Stimulated activated CD8-positive, alpha-beta memory T cell treated with anti-CD3 and anti-CD28 coated beads, Interleukin-7, amount 100 ng/mL, for 1 hour (primary cell): ENCODE measurements at regions not wholly inside any gene's neighbourhood (a gene's known extent, or its start where the extent isn't known, plus 50 kb on each side); places are given as distances from the start of the nearest gene placed in this dataset.

ENCODE experiments used
- DNase-seq, 2 donors: peaks; one replicate each; pipeline ENCODE4 v3.0.0-alpha.2; 2020; ENCODE audit warnings: low read depth in 2 of 2

- no peak for DNase-seq
Observed at GRCh38 chr21:40901691-40902090, 54.7 kb upstream of the DSCAM start.

DNA sequence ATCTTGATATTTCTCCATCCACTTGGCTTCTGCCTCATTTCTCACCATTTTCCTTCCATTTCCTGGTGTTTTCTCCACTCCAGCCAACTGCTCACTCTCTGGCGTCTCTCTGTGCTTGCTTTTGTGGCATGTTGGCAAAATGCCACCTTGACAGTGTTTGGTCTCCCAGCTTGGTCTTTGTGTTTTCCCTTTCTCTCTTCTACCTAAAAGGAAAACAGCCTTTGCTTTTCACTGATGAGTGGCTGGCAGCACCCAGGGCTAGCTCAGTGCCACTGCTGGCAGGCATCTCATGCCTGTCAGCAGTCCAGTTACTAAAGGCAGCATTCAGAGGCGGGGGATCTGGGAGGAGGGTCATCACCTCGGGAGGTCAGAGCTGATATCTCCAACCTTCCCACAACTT is 55.3 kb upstream of the DSCAM start:
- no peak for DNase-seq

DNA sequence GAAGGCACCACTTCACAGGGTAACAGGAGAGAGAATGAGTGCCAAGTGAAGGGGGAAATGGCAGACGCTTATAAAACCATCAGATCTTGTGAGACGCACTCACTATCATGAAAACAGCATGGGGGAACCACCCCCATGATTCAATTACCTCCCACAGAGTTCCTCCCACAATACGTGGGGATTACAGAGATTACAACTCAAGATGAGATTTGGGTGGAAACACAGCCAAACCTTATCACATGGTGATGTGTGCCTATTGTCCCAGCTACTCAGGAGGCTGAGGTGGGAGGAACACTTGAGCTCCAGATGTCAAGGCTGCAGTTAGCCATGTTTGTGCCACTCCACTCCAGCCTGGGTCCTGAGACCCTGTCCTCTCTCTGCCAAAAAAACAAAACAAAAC is 56.0 kb upstream of the DSCAM start:
- no peak for DNase-seq

DNA sequence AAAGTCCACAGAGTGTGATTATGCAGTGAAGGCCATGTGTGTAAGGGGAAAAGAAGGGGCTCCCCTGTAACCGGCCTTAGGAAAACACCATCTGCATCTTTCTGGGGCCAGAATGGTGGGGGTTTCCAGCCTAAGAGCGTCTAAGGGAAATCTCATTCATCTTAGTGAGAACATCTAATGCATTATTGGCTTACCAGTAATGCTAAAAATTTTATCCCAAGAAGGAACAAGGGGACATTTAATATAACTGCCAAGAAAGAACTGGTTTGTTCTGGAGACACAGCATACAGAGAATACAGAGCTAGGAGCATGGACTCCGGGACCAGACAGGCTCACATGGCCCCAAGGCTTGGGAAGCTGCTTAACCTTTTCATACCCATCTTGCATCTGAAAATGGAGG is 58.3 kb upstream of the DSCAM start:
- no peak for DNase-seq

DNA sequence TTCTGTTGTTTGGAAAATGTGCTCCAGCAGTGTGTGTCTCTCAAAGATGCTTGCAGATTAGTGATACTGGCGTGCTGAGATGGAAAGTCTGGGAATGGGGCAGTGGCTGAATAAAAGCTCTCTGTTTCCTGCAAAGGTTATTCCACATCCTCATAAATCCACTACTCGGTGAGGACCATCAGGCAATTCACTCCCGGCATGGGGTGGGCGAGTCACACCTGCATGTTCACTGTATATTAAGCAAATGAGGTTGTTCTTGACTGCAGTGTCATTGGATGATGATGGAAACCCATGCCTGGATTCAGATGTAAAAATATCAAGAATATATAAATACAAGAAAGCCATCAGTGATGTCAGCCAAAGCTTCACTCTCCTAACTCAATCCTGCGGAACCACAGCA is 65.4 kb upstream of the DSCAM start:
- no peak for DNase-seq

DNA sequence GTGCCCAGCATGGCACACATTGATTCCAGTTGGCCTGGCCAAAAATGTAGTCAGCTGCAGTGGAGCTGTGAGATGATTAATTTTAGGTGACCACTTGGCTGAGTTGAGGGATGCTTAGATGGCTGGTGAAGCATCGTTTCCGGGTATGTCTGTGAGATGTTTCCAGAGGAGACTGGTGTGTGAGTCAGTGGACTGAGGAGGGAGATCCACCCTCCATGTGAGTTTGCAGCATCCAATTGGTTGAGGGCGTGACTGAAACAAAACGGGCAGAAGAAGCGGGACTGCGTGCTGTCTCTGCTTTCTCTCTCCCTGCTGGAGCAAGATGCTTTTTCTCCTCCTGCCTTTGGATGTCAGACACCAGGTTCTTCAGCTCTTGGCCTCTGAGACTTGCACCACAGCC is 68.2 kb upstream of the DSCAM start:
- no peak for DNase-seq

DNA sequence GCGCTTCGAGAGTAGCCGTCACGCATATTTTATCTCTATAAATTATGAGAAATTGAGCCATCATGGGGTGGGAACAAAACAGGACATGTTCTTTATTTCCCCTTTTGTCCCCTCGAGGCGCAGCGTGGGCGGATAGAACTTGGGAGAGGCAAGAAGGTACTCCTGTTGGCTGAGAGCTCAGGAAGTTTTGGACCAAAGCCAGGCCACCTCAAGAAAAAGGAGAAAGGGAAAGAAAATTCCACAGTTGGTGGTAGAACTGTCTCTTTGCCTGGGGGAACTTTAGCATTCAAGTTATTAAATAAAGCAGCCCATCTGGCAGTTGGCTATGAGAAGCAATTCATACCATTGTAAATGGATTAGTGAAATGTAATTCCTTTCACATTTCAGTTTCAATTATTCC is 76.4 kb upstream of the DSCAM start:
- no peak for DNase-seq

DNA sequence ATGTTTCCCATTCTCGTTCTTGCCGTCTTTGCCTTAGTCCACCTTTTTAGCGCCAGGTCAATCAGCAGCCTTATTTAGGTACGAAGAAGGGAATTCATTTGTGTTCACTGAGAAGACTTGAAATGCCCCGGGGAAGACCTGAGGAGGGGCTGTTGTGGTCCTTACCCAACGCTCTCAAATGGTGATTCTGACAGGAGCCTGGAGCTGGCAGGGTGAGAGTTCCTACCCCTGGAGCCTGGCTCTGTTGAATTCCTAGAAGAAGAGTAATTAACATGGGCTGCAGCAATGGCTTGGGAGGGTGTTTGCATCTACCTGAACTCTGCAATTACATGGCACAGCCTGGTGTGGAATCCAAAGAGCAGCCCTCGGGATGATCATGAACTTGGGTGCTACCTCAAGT is 76.9 kb upstream of the DSCAM start:
- DNase-seq, result no peak

GRCh38 chr21:40924641-40925040 is 77.7 kb upstream of the DSCAM start:
- DNase-seq, result no peak

DNA sequence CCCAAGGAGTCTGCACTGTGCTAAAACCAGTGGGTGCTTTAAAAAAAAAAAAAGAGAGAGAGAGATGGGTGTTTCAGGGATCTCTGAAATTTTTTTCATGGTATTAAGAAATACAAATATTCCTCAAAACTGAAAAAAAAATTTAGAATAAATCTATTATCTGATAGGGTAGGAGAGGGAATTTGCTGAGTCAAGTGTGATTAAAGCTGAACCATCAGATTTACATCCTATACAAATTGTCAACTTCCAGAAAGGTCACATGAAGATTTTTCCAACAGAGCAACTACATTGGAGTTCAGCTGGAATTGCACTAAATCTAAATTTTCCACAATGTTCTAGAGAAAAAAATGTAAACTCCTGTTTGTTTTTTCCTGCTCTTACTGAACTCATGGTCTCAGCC is 79.3 kb upstream of the DSCAM start:
- DNase-seq, result no peak

- no peak for DNase-seq
Observed at GRCh38 chr21:40929833-40930232, 82.9 kb upstream of the DSCAM start.

- no peak for DNase-seq
Observed at GRCh38 chr21:40931197-40931596, 84.2 kb upstream of the DSCAM start.

DNA sequence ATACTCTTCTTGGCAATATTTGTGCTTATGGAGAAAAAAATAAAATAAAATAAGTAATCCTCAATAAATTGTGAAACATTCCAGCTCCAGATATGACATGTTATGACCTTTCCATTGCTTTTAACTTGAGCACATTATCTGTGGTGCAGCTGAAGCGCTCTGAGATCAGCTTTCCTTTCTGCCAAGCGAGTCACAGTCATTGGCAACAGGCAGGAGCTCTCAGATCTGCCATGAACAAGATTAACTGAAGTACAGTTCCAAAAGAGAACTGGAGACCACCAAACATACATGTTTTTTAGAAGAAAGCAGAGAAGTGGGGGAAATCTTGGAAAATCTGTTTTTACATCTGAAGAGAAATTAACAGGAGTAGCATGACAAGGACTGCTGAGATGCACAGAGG is 89.2 kb upstream of the DSCAM start:
- DNase-seq, result no peak

GRCh38 chr21:40936771-40937261 is 89.9 kb upstream of the DSCAM start:
- no peak for DNase-seq

- DNase-seq, result no peak
Observed at GRCh38 chr21:40938078-40938477, 91.1 kb upstream of the DSCAM start.

- DNase-seq, result no peak
Observed at GRCh38 chr21:40938611-40939010, 91.7 kb upstream of the DSCAM start.

DNA sequence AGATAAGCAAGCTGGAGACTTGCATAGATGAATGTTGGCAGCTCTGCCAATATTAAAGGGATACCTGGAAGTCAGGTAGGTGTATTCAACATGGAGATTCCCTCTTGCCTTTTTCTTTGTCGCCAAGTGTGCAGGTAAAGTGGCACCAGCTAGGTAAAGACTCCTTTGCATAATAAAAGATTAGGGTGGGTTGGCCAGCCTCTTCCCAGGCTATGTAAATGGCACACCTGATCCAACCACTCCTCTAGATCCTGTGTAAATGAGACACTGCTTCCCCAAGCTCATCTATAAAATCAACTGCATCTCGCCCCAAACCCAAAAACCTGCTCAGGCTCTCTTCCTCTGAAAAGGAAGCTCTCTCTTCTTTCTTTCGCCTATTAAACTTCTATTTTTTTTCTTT is 100.8 kb upstream of the DSCAM start:
- no peak for DNase-seq

DNA sequence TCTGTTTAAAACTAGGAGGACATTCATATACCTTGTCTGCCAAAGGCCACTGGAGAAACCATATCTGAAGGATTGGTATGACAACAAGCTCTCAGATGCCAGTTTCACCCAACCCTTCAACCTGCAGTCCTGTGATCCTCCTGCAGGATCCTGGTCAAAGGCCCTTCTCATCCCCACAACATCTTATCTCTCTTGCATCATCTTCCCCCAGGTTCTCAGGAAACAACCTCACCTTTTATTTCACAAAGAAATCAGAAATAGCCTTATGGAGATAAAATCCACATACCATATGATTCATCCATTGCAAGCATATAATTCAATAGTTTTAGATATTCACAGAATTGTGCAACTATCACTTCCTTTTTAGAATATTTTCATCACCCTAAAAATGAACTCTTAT is 104.0 kb upstream of the DSCAM start:
- no peak for DNase-seq

GRCh38 chr21:40952551-40953323 is 105.8 kb upstream of the DSCAM start:
- DNase-seq, result no peak

- no peak for DNase-seq
Observed at GRCh38 chr21:40964691-40965090, 117.7 kb upstream of the DSCAM start.

DNA sequence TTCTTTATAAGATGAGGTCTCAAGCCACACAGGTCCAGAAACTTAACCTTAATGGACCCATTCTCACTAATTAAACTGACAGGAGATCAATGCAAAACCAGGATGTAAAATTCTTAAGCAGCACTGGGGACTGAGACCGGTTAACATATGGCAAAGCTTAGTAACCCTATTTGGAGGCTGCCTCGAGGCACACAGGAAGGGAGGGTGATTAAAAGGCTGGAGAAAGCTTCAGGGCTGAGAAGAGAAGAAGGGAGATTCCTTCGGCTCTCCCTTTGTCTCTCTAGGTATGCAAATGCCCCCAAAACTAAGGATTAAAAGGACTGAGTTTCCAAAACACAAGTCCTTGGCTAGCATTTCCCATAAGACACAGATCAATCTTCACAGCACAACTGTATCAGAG is 120.8 kb upstream of the DSCAM start:
- no peak for DNase-seq

DNA sequence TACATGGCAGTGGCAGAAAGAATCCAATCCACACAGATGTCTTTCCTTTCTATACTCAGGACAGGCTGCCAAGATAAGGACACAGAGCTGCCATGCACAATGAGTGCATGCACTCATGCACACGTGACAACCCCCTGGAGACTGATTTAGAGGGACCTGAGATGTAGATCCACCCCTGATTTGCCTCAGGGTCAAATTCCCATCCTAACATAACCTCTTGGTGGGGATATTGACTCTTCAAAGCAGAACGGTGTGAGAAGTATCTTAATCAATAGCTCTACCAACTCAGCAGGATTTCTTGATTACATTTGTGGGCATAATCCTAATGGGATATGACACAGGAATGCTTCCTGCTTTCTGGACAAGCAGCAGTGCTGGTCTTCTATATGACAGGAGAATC is 125.2 kb upstream of the DSCAM start:
- DNase-seq, result no peak

DNA sequence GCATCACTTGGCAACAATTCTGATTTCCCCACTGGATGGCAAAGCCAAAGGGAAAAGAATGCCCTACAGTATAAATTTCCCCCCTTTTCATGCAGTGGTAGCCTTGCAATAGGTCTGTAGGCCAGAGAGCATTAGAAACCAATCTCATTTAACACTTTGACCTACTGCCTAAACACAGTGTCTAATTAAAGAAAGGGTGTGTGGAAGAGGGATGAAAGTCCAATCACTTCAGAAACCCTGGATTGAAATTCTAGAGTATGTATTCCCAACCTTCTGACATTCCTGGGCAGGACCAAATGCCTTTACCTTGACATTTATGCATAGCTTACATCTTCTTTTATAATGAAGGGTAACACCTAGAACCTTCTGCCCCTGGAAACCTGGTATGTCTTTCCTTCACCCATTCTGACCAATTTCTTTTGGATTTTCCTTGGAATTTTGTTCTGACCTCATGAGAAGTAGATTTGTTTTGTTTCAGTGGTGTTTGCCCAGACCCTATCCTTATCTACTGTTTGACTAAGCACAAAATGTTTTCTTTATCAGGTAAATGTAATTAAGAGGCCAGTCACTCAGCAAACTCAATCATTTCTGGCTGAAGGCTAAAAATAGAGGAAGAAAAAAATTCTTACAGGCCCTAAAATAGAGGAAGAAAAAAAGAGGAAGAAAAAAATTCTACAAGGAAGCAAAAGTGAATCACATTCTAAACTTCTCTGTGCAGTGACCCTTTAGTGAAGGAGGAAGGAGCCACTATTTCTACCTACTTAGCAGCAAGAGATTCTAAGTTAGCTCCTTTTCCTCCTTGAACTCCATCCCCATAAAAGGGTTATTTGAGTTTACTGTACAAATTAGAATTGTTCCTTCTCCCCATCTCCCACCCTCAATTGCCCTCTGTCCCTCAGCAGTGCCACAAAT is 129.5 kb upstream of the DSCAM start:
- no peak for DNase-seq
